Testis (tissue), 2 donors: ENCODE measurements at regions not wholly inside any gene's neighbourhood (a gene's known extent, or its start where the extent isn't known, plus 50 kb on each side); places are given as distances from the start of the nearest gene placed in this dataset.

ENCODE experiments used
- POLR2A ChIP-seq: fragments of 450-650 bp; IDR thresholded peaks from one replicate; pipeline ENCODE4 v1.6.1; 2017; ENCODE audit warnings: antibody characterized with exemption, mild to moderate bottlenecking, moderate library complexity
- TF ChIP-seq, protein P1 (sequence below), 3 experiments: fragments of 450-650 bp in 2 of 3; fragments of 200-600 bp in 1 of 3; sonication (generic) in 1 of 3; IDR thresholded peaks; one replicate each; pipeline ENCODE4 v1.5.1; 2016 to 2019; ENCODE audit warnings: antibody characterized with exemption in 3 of 3, mild to moderate bottlenecking in 2 of 3, moderate library complexity in 1 of 3

DNA sequence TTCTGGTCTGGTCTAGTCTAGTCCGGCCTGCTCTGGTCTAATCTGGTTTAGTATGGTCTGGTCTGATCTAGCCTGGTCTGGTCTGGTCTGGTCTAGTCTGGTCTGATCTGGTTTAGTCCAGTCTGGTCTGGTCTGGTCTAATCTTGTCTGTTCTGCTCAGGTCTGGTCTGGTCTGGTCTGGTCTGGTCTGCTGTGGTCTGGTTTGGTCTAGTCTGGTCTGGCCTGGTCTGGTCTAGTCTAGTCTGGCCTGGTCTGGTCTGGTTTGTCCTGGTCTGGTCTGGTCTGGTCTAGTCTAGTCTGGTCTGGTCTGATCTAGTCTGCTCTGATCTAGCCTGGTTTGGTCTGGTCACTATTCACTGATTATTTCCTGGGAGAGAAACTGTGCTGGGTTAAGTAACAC lies 84.1 kb upstream of the PRR23E start:
- TF ChIP-seq, protein P1, sequence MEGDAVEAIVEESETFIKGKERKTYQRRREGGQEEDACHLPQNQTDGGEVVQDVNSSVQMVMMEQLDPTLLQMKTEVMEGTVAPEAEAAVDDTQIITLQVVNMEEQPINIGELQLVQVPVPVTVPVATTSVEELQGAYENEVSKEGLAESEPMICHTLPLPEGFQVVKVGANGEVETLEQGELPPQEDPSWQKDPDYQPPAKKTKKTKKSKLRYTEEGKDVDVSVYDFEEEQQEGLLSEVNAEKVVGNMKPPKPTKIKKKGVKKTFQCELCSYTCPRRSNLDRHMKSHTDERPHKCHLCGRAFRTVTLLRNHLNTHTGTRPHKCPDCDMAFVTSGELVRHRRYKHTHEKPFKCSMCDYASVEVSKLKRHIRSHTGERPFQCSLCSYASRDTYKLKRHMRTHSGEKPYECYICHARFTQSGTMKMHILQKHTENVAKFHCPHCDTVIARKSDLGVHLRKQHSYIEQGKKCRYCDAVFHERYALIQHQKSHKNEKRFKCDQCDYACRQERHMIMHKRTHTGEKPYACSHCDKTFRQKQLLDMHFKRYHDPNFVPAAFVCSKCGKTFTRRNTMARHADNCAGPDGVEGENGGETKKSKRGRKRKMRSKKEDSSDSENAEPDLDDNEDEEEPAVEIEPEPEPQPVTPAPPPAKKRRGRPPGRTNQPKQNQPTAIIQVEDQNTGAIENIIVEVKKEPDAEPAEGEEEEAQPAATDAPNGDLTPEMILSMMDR (IDR thresholded peaks at IDR 0.05) = no peak
- TF ChIP-seq POLR2A = no peak
